ENCODE measurements at regions not wholly inside any gene's neighbourhood (a gene's known extent, or its start where the extent isn't known, plus 50 kb on each side); places are given as distances from the start of the nearest gene placed in this dataset.

GRCh38 chr12:89187507-89187906 is 164.8 kb downstream of the DUSP6 start:
- Histone ChIP-seq H3K9me3 (ENCODE audit: control insufficient read depth, low read length) (peaks cover 14% of the 10 kb centered on the region), H3K4me3 (ENCODE audit: extremely low read depth, insufficient read depth, low read length, poor library complexity, severe bottlenecking) (no peak overlapping the region), H3K36me3 (ENCODE audit: control insufficient read depth, insufficient read depth, low read length) (no peaks in the 10 kb centered on the region)

DNA sequence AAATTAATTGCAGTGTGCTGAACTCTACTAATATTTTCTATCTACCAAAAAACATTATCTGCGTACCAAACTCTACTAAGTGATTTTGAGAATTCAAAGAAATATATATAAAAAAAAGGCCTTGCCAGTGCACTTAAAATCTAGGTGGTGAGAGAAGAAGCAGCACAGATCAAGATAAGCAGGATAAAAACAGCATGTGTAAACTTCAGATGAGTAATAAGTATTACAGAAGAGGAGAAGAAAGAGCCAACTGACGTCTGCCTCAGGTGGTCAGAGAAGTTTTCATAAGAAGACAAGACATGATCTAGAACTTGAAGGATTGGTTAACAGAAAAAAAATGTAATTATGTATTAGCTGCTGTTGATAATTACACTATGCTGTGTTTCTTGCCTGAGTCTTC is 166.4 kb downstream of the DUSP6 start:
- Histone ChIP-seq H3K9me3 (ENCODE audit: control insufficient read depth, low read length) (peaks cover 14% of the 10 kb centered on the region), H3K27ac (ENCODE audit: low read depth, low read length, severe bottlenecking) (no peak overlapping the region)
- 85 to 90% methylated on average over 1 of the region's 2 CpGs for WGBS, 2 experiments (ENCODE audit: insufficient coverage in 2 of 2)

More at GRCh38 chr12:89187507-89187906, 164.8 kb downstream of the DUSP6 start:
- Histone ChIP-seq H3K4me1 (ENCODE audit: control insufficient read depth, insufficient read depth, low read length, poor library complexity, severe bottlenecking) (no peaks in the 10 kb centered on the region), H3K27ac (ENCODE audit: low read depth, low read length, severe bottlenecking) (no peak overlapping the region)

GRCh38 chr12:89185181-89185580 is 167.1 kb downstream of the DUSP6 start:
- 92% methylated on average over 2 of the region's 3 CpGs; no CpG with 5 or more reads in 1 of the 2 experiments for WGBS, 2 experiments (ENCODE audit: insufficient coverage in 2 of 2)
- Histone ChIP-seq H3K27ac (ENCODE audit: low read depth, low read length, severe bottlenecking) (no peak overlapping the region), H3K36me3 (ENCODE audit: control insufficient read depth, insufficient read depth, low read length) (no peaks in the 10 kb centered on the region), H3K9me3 (ENCODE audit: control insufficient read depth, low read length) (peaks cover 9% of the 10 kb centered on the region), H3K4me3 (ENCODE audit: extremely low read depth, insufficient read depth, low read length, poor library complexity, severe bottlenecking) (no peak overlapping the region), H3K4me1 (ENCODE audit: control insufficient read depth, insufficient read depth, low read length, poor library complexity, severe bottlenecking) (no peaks in the 10 kb centered on the region)

More for the DNA sequence above, 166.4 kb downstream of the DUSP6 start:
- no peaks in the 10 kb centered on the region for H3K36me3 ChIP-seq (ENCODE audit: control insufficient read depth, insufficient read depth, low read length)
- no peaks in the 10 kb centered on the region for H3K4me1 ChIP-seq (ENCODE audit: control insufficient read depth, insufficient read depth, low read length, poor library complexity, severe bottlenecking)
- no peak overlapping the region for H3K4me3 ChIP-seq (ENCODE audit: extremely low read depth, insufficient read depth, low read length, poor library complexity, severe bottlenecking)

GRCh38 chr12:89183985-89184435 is 168.3 kb downstream of the DUSP6 start:
- H3K4me1 ChIP-seq (ENCODE audit: control insufficient read depth, insufficient read depth, low read length, poor library complexity, severe bottlenecking), result no peaks in the 10 kb centered on the region
- peaks cover under 1% of the 10 kb centered on the region for H3K9me3 ChIP-seq (ENCODE audit: control insufficient read depth, low read length)
- H3K4me3 ChIP-seq (ENCODE audit: extremely low read depth, insufficient read depth, low read length, poor library complexity, severe bottlenecking), result no peak overlapping the region
- H3K27ac ChIP-seq (ENCODE audit: low read depth, low read length, severe bottlenecking), result no peak overlapping the region
- 80 to 100% methylated on average over 1 to 2 of the region's 2 CpGs for WGBS, 2 experiments (ENCODE audit: insufficient coverage in 2 of 2)
- H3K36me3 ChIP-seq (ENCODE audit: control insufficient read depth, insufficient read depth, low read length), result no peaks in the 10 kb centered on the region

- Histone ChIP-seq H3K36me3 (ENCODE audit: control insufficient read depth, insufficient read depth, low read length) (no peaks in the 10 kb centered on the region), H3K4me1 (ENCODE audit: control insufficient read depth, insufficient read depth, low read length, poor library complexity, severe bottlenecking) (no peaks in the 10 kb centered on the region), H3K27ac (ENCODE audit: low read depth, low read length, severe bottlenecking) (no peak overlapping the region), H3K9me3 (ENCODE audit: control insufficient read depth, low read length) (no peaks in the 10 kb centered on the region), H3K4me3 (ENCODE audit: extremely low read depth, insufficient read depth, low read length, poor library complexity, severe bottlenecking) (no peak overlapping the region)
- no CpG with 5 or more reads among the region's 2 CpGs for WGBS, 2 experiments (ENCODE audit: insufficient coverage in 2 of 2)
Measured at GRCh38 chr12:89181271-89181920, 170.9 kb downstream of the DUSP6 start.

GRCh38 chr12:89180496-89180895 is 171.8 kb downstream of the DUSP6 start:
- H3K36me3 ChIP-seq (ENCODE audit: control insufficient read depth, insufficient read depth, low read length), result no peaks in the 10 kb centered on the region
- H3K9me3 ChIP-seq (ENCODE audit: control insufficient read depth, low read length), result no peaks in the 10 kb centered on the region
- no CpG with 5 or more reads among the region's 2 CpGs for WGBS, 2 experiments (ENCODE audit: insufficient coverage in 2 of 2)
- H3K4me1 ChIP-seq (ENCODE audit: control insufficient read depth, insufficient read depth, low read length, poor library complexity, severe bottlenecking), result no peaks in the 10 kb centered on the region
- no peak overlapping the region for H3K27ac ChIP-seq (ENCODE audit: low read depth, low read length, severe bottlenecking)
- no peak overlapping the region for H3K4me3 ChIP-seq (ENCODE audit: extremely low read depth, insufficient read depth, low read length, poor library complexity, severe bottlenecking)

GRCh38 chr12:89179983-89180382 is 172.3 kb downstream of the DUSP6 start:
- Histone ChIP-seq H3K27ac (ENCODE audit: low read depth, low read length, severe bottlenecking) (no peak overlapping the region), H3K36me3 (ENCODE audit: control insufficient read depth, insufficient read depth, low read length) (no peaks in the 10 kb centered on the region), H3K9me3 (ENCODE audit: control insufficient read depth, low read length) (no peaks in the 10 kb centered on the region), H3K4me3 (ENCODE audit: extremely low read depth, insufficient read depth, low read length, poor library complexity, severe bottlenecking) (no peak overlapping the region), H3K4me1 (ENCODE audit: control insufficient read depth, insufficient read depth, low read length, poor library complexity, severe bottlenecking) (no peaks in the 10 kb centered on the region)
- 83 to 91% methylated on average over 1 of the region's 1 CpG for WGBS, 2 experiments (ENCODE audit: insufficient coverage in 2 of 2)

DNA sequence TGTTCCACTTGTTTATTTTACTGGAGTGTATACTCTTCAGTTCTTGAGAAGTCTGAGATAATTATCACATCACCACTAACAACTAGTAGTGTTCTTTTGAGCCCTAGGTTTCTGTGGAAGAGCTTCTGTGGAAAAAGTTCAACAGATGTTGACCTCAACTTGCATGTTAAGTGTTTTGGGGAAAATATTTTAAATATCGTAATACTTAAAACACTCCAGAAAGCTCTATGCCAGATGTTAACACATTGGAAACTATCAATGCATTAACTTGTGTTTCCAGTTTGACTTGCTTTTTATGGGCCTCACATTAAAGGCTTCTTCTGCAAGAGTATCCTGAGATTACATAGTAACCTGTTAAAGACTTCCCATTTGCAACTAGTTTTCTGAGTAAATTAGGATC is 173.1 kb downstream of the DUSP6 start:
- no peaks in the 10 kb centered on the region for H3K36me3 ChIP-seq (ENCODE audit: control insufficient read depth, insufficient read depth, low read length)
- no peak overlapping the region for H3K27ac ChIP-seq (ENCODE audit: low read depth, low read length, severe bottlenecking)
- no CpG with 5 or more reads among the region's 1 CpG for WGBS, 2 experiments (ENCODE audit: insufficient coverage in 2 of 2)

GRCh38 chr12:89177802-89178395 is 174.4 kb downstream of the DUSP6 start:
- Histone ChIP-seq H3K36me3 (ENCODE audit: control insufficient read depth, insufficient read depth, low read length) (no peaks in the 10 kb centered on the region), H3K9me3 (ENCODE audit: control insufficient read depth, low read length) (no peaks in the 10 kb centered on the region), H3K4me3 (ENCODE audit: extremely low read depth, insufficient read depth, low read length, poor library complexity, severe bottlenecking) (no peak overlapping the region), H3K4me1 (ENCODE audit: control insufficient read depth, insufficient read depth, low read length, poor library complexity, severe bottlenecking) (no peaks in the 10 kb centered on the region), H3K27ac (ENCODE audit: low read depth, low read length, severe bottlenecking) (no peak overlapping the region)
- WGBS, 2 experiments (ENCODE audit: insufficient coverage in 2 of 2), result no CpG with 5 or more reads among the region's 3 CpGs

More for the DNA sequence above, 173.1 kb downstream of the DUSP6 start:
- no peaks in the 10 kb centered on the region for H3K9me3 ChIP-seq (ENCODE audit: control insufficient read depth, low read length)
- H3K4me3 ChIP-seq (ENCODE audit: extremely low read depth, insufficient read depth, low read length, poor library complexity, severe bottlenecking), result no peak overlapping the region
- no peaks in the 10 kb centered on the region for H3K4me1 ChIP-seq (ENCODE audit: control insufficient read depth, insufficient read depth, low read length, poor library complexity, severe bottlenecking)

DNA sequence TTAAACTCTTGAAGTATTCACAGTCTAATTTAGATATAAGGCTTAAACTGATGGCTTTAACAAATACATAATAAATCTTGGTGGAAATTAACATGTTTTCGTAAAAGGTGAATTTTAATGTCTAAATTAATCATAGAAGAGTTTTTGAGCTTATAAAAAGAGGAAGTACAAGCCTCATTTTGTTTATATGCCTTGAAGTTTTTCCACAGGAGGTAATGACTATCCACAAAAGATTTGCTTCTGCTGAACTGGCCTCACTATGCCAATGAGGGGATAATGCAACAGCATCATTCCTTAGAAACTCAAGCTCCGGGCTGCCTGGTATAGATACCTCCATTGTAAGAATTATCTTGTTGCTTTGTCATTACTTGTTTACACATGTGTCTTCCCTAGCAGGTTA is 175.6 kb downstream of the DUSP6 start:
- H3K4me1 ChIP-seq (ENCODE audit: control insufficient read depth, insufficient read depth, low read length, poor library complexity, severe bottlenecking), result no peaks in the 10 kb centered on the region
- H3K9me3 ChIP-seq (ENCODE audit: control insufficient read depth, low read length), result no peaks in the 10 kb centered on the region
- no peak overlapping the region for H3K27ac ChIP-seq (ENCODE audit: low read depth, low read length, severe bottlenecking)
- WGBS, 2 experiments (ENCODE audit: insufficient coverage in 2 of 2), result no CpG with 5 or more reads among the region's 2 CpGs
- H3K4me3 ChIP-seq (ENCODE audit: extremely low read depth, insufficient read depth, low read length, poor library complexity, severe bottlenecking), result no peak overlapping the region
- no peaks in the 10 kb centered on the region for H3K36me3 ChIP-seq (ENCODE audit: control insufficient read depth, insufficient read depth, low read length)

GRCh38 chr12:89173678-89174077 is 178.6 kb downstream of the DUSP6 start:
- Histone ChIP-seq H3K36me3 (ENCODE audit: control insufficient read depth, insufficient read depth, low read length) (no peaks in the 10 kb centered on the region), H3K9me3 (ENCODE audit: control insufficient read depth, low read length) (no peaks in the 10 kb centered on the region), H3K27ac (ENCODE audit: low read depth, low read length, severe bottlenecking) (no peak overlapping the region), H3K4me3 (ENCODE audit: extremely low read depth, insufficient read depth, low read length, poor library complexity, severe bottlenecking) (no peak overlapping the region), H3K4me1 (ENCODE audit: control insufficient read depth, insufficient read depth, low read length, poor library complexity, severe bottlenecking) (no peaks in the 10 kb centered on the region)
- WGBS, 2 experiments (ENCODE audit: insufficient coverage in 2 of 2), result no CpG with 5 or more reads among the region's 4 CpGs

All from mesodermal cell (in vitro differentiated cells).